ENCODE measurements at regions not wholly inside any gene's neighbourhood (a gene's known extent, or its start where the extent isn't known, plus 50 kb on each side); places are given as distances from the start of the nearest gene placed in this dataset.

- TF ChIP-seq EZH2 (IDR thresholded peaks at IDR 0.05; ENCODE audit: borderline replicate concordance) (no peak), EZH2phosphoT487 (IDR thresholded peaks at IDR 0.05; ENCODE audit: low read depth, severe bottlenecking, unreplicated experiment) (no peak)
- TF ChIP-seq, protein P1, sequence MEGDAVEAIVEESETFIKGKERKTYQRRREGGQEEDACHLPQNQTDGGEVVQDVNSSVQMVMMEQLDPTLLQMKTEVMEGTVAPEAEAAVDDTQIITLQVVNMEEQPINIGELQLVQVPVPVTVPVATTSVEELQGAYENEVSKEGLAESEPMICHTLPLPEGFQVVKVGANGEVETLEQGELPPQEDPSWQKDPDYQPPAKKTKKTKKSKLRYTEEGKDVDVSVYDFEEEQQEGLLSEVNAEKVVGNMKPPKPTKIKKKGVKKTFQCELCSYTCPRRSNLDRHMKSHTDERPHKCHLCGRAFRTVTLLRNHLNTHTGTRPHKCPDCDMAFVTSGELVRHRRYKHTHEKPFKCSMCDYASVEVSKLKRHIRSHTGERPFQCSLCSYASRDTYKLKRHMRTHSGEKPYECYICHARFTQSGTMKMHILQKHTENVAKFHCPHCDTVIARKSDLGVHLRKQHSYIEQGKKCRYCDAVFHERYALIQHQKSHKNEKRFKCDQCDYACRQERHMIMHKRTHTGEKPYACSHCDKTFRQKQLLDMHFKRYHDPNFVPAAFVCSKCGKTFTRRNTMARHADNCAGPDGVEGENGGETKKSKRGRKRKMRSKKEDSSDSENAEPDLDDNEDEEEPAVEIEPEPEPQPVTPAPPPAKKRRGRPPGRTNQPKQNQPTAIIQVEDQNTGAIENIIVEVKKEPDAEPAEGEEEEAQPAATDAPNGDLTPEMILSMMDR (IDR thresholded peaks at IDR 0.05; ENCODE audit: poor library complexity) = no peak
These were observed 673.4 kb downstream of the QKI start for GRCh38 chr6:164087870-164088269.
